ENCODE measurements at regions not wholly inside any gene's neighbourhood (a gene's known extent, or its start where the extent isn't known, plus 50 kb on each side); places are given as distances from the start of the nearest gene placed in this dataset.

- Histone ChIP-seq H3K4me3 (ENCODE audit: low read length) (no peak overlapping the region), H3K27ac (ENCODE audit: low read length) (no peak overlapping the region), H3K9ac (ENCODE audit: low read length) (no peak overlapping the region), H3K27me3 (ENCODE audit: insufficient read depth, low read depth, low read length) (no peaks in the 10 kb centered on the region), H3K9me3 (ENCODE audit: low read length) (no peaks in the 10 kb centered on the region), H3K9me2 (ENCODE audit: insufficient read depth, low read length) (no peaks in the 10 kb centered on the region), H3F3A (ENCODE audit: insufficient read depth, low read length, poor library complexity, severe bottlenecking) (no peaks in the 10 kb centered on the region), H3K4me2 (ENCODE audit: low read length) (no peak overlapping the region), H3K79me2 (replicated peaks; ENCODE audit: insufficient read depth, low read length) (no peaks in the 10 kb centered on the region), H4K20me1 (ENCODE audit: insufficient read depth) (no peaks in the 10 kb centered on the region), H2AFZ (ENCODE audit: low read depth, low read length) (no peak overlapping the region), H3K36me3 (ENCODE audit: insufficient read depth, low read length) (no peaks in the 10 kb centered on the region)
- TF ChIP-seq POLR2AphosphoS5 (IDR thresholded peaks at IDR 0.05) (no peak), EP300 (conservative IDR thresholded peaks at IDR 0.05; ENCODE audit: poor library complexity, severe bottlenecking) (no peak), RAD21 (conservative IDR thresholded peaks at IDR 0.05) (no peak), CTCF (IDR thresholded peaks at IDR 0.05; ENCODE audit: poor library complexity, severe bottlenecking) (no peak)
Observed at GRCh38 chr6:163651426-163651825, 236.9 kb downstream of the QKI start.

- H3K79me2 ChIP-seq (replicated peaks; ENCODE audit: insufficient read depth, low read length): no peaks in the 10 kb centered on the region
- no peak overlapping the region for H2AFZ ChIP-seq (ENCODE audit: low read depth, low read length)
- H3K9ac ChIP-seq (ENCODE audit: low read length): no peak overlapping the region
- H3K9me3 ChIP-seq (ENCODE audit: low read length): no peaks in the 10 kb centered on the region
- no peaks in the 10 kb centered on the region for H4K20me1 ChIP-seq (ENCODE audit: insufficient read depth)
- no peak overlapping the region for H3K27ac ChIP-seq (ENCODE audit: low read length)
- no peaks in the 10 kb centered on the region for H3K9me2 ChIP-seq (ENCODE audit: insufficient read depth, low read length)
- H3K4me3 ChIP-seq (ENCODE audit: low read length): no peak overlapping the region
- no peaks in the 10 kb centered on the region for H3K36me3 ChIP-seq (ENCODE audit: insufficient read depth, low read length)
- H3K27me3 ChIP-seq (ENCODE audit: insufficient read depth, low read depth, low read length): no peaks in the 10 kb centered on the region
- no peaks in the 10 kb centered on the region for H3F3A ChIP-seq (ENCODE audit: insufficient read depth, low read length, poor library complexity, severe bottlenecking)
- no peak overlapping the region for H3K4me2 ChIP-seq (ENCODE audit: low read length)
- TF ChIP-seq RAD21 (conservative IDR thresholded peaks at IDR 0.05): no peak
- TF ChIP-seq SMC3 (conservative IDR thresholded peaks at IDR 0.05; ENCODE audit: poor library complexity): no peak
Observed at GRCh38 chr6:163648868-163649267, 234.3 kb downstream of the QKI start.

- Histone ChIP-seq H3K79me2 (replicated peaks; ENCODE audit: insufficient read depth, low read length) (no peaks in the 10 kb centered on the region), H3K27me3 (ENCODE audit: insufficient read depth, low read depth, low read length) (no peaks in the 10 kb centered on the region), H3K9me3 (ENCODE audit: low read length) (no peaks in the 10 kb centered on the region), H4K20me1 (ENCODE audit: insufficient read depth) (no peaks in the 10 kb centered on the region), H3K36me3 (ENCODE audit: insufficient read depth, low read length) (no peaks in the 10 kb centered on the region), H3K4me2 (ENCODE audit: low read length) (no peak overlapping the region), H3K9ac (ENCODE audit: low read length) (no peak overlapping the region), H3K4me3 (ENCODE audit: low read length) (no peak overlapping the region), H3K27ac (ENCODE audit: low read length) (no peak overlapping the region), H2AFZ (ENCODE audit: low read depth, low read length) (no peak overlapping the region), H3F3A (ENCODE audit: insufficient read depth, low read length, poor library complexity, severe bottlenecking) (no peaks in the 10 kb centered on the region), H3K9me2 (ENCODE audit: insufficient read depth, low read length) (no peaks in the 10 kb centered on the region)
- TF ChIP-seq RAD21 (conservative IDR thresholded peaks at IDR 0.05) (no peak), EZH2 (IDR thresholded peaks at IDR 0.05; ENCODE audit: borderline replicate concordance, insufficient read depth, low read length, poor library complexity, severe bottlenecking) (no peak), MXI1 (conservative IDR thresholded peaks at IDR 0.05; ENCODE audit: poor library complexity, severe bottlenecking) (no peak), REST (IDR thresholded peaks at IDR 0.05; ENCODE audit: borderline replicate concordance) (no peak), CTCF (IDR thresholded peaks at IDR 0.05; ENCODE audit: poor library complexity, severe bottlenecking) (no peak), POLR2AphosphoS5 (IDR thresholded peaks at IDR 0.05) (no peak), SMC3 (conservative IDR thresholded peaks at IDR 0.05; ENCODE audit: poor library complexity) (no peak), TAF1 (IDR thresholded peaks at IDR 0.05; ENCODE audit: low read depth) (no peak), EP300 (conservative IDR thresholded peaks at IDR 0.05; ENCODE audit: poor library complexity, severe bottlenecking) (no peak)
Observed at GRCh38 chr6:163647624-163648023, 233.1 kb downstream of the QKI start.

Measured in neural cell (in vitro differentiated cells).